Muscle of leg (tissue), 3 donors: ENCODE measurements at regions not wholly inside any gene's neighbourhood (a gene's known extent, or its start where the extent isn't known, plus 50 kb on each side); places are given as distances from the start of the nearest gene placed in this dataset.
"Not testable (repeated sequence)": the region's sequence is repeated elsewhere in the genome, so short reads cannot be mapped to it uniquely, and the experiment has no call there.

Experiments
- DNase-seq: peaks from one replicate; pipeline ENCODE4 v3.0.0; 2013
- H3K27ac ChIP-seq: one replicate; pipeline ENCODE4 v1.5.1; 2013; ENCODE audit warnings: mild to moderate bottlenecking, low read length, control low read depth
- H3K27me3 ChIP-seq: one replicate; pipeline ENCODE4 v1.6.1; 2013; ENCODE audit warnings: low read length; ENCODE audit not compliant: control insufficient read depth, insufficient read depth
- H3K36me3 ChIP-seq: one replicate; pipeline ENCODE4 v1.6.1; 2013; ENCODE audit warnings: low read length; ENCODE audit not compliant: control insufficient read depth, insufficient read depth
- H3K4me1 ChIP-seq: one replicate; pipeline ENCODE4 v1.6.1; 2013; ENCODE audit warnings: low read length; ENCODE audit not compliant: control insufficient read depth, insufficient read depth
- H3K4me3 ChIP-seq: one replicate; pipeline ENCODE4 v1.5.1; 2013; ENCODE audit warnings: low read length, control low read depth
- H3K9me3 ChIP-seq: replicated peaks from 2 replicates; pipeline ENCODE4 v1.6.1; 2013; ENCODE audit warnings: low read depth, low read length; ENCODE audit not compliant: control insufficient read depth
- WGBS: methylation state at CpG from one replicate; pipeline ENCODE4 v1.1.5; 2013; ENCODE audit warnings: missing lambda C conversion rate; ENCODE audit not compliant: insufficient coverage; 5-methylcytosine and 5-hydroxymethylcytosine counted together

DNA sequence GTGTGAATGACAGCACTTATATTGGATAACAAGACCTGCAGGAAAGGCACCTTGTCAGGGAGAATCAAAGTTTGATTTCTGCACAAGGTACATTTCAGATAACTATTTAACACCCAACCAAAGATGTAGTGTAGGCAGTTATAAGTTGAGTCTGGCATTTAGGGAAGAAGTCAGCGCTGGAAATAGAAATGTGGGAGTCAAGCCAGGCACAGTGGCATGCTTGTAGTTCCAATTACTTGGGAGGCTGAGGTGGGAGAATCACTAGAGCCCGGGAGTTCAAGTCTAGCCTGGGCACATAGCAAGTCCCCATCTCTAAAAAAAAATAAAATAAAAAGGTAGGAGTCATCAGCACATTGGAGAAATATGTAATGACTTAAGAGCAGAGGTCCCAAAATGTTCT is 295.1 kb downstream of the ZNF674 start:
- 50% methylated on average over 1 of the region's 2 CpGs for WGBS
- Histone ChIP-seq H3K27ac (no peak overlapping the region), H3K4me1 (no peaks in the 10 kb centered on the region), H3K27me3 (peaks cover 9% of the 10 kb centered on the region), H3K4me3 (no peak overlapping the region), H3K36me3 (no peaks in the 10 kb centered on the region), H3K9me3 (no peaks in the 10 kb centered on the region)
- no peak for DNase-seq

DNA sequence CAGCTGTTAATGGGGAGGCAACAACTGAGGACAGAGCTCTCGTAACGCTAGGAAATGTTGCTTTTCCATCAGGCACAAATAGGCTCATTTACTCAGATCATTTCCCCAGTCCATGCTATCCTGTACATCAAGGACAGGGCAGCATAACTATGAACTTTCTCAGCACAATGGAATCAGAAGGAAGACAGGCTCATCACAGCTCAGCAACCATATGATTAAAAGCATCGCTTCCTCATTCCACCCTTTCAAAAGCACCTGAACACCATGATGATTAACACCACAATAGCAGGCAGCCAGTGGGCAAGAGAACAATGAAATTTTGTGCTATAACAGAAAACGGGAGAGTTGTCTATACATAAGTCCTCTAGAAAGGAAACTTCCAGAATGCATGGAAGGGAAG is 297.8 kb downstream of the ZNF674 start:
- no peaks in the 10 kb centered on the region for H3K36me3 ChIP-seq
- no peaks in the 10 kb centered on the region for H3K4me1 ChIP-seq
- no peak overlapping the region for H3K4me3 ChIP-seq
- no peak for DNase-seq
- 61% methylated on average over 3 of the region's 4 CpGs for WGBS
- peaks cover 7% of the 10 kb centered on the region for H3K27me3 ChIP-seq
- H3K27ac ChIP-seq: no peak overlapping the region
- no peaks in the 10 kb centered on the region for H3K9me3 ChIP-seq

DNA sequence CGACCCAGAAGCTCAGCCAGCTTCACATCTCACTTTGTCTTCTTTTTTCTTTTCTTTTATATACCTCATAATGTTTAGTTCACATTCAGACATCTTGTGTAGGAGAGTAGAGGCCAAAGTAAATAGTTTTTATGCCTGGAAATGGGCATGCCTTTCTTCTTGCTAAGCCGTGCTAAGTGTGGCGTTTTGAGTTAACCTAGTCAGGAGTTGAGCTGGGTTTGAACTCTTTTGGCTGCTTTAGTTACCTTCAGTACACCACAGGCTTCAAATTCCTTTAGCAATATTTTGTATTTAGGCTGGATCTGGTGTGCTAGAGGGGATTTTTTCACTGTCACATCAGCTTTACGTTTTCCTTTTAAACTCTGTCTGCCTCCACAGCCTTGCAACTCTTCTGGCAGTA is 300.8 kb downstream of the ZNF674 start:
- Histone ChIP-seq H3K9me3 (no peaks in the 10 kb centered on the region), H3K27me3 (peaks cover 3% of the 10 kb centered on the region), H3K27ac (no peak overlapping the region), H3K4me1 (no peaks in the 10 kb centered on the region), H3K36me3 (no peaks in the 10 kb centered on the region), H3K4me3 (no peak overlapping the region)
- DNase-seq: no peak
- no CpG with 5 or more reads among the region's 4 CpGs for WGBS

DNA sequence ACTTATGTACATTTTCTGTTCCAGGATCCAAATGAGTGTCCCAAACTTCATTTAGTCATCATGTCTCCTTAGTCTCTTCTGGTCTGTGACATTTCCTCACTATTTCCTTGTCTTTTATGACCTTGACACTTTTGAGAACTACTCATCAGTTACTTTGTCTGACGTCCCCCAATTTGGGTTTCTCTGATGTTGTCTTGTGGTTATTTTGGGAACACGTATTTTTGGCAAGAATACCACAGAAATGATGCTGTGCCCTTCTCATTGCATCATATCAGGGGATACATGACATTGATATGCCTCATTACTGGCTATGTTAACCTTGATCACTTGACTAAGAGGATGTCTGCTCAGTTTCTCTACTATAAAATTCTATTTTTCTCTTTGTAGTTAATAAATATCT is 308.8 kb downstream of the ZNF674 start:
- no peak for DNase-seq
- 50% methylated on average over 1 of the region's 2 CpGs for WGBS
- Histone ChIP-seq H3K27me3 (no peaks in the 10 kb centered on the region), H3K36me3 (no peaks in the 10 kb centered on the region), H3K27ac (no peak overlapping the region), H3K9me3 (no peaks in the 10 kb centered on the region), H3K4me3 (no peak overlapping the region), H3K4me1 (no peaks in the 10 kb centered on the region)

DNA sequence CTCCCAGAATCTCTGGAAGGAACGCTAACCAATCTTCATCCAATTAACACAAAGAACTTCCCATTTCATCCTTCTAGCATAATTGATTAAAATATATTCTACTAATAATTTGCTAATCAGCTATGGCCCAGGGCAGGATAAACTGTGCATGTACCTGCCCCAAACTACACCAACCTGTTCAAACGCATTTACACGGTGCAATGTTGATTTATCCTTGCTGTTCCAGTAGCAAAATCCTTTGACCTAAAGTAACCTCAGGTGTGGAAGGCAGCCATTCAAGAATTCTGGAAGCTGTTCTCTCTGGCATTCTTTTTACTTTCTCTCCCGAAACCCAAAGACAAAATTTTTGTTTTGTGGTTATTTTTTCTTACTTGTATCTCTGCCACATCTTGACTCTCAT is 309.4 kb downstream of the ZNF674 start:
- H3K27ac ChIP-seq: no peak overlapping the region
- no CpG with 5 or more reads among the region's 4 CpGs for WGBS
- DNase-seq: no peak

DNA sequence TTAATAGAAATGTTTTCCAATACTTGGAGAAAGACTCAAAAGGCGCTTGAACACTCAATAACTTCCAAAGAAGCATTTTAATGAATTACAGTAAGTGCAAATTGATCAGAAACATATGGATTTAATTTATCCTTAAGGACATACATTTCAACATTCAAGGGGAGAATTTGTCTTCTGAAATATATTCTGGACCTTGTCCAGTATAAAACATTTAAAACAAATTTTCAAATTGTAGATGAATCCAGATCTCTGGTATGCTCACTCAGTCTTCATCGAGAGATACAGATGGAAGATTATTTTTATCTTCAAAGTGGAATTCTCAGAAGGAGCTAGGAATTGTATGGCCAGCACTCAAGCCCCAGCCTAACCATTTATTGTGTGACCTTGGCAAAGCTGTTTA is 310.4 kb downstream of the ZNF674 start:
- no CpG with 5 or more reads among the region's 2 CpGs for WGBS
- Histone ChIP-seq H3K4me1 (no peaks in the 10 kb centered on the region), H3K27ac (no peak overlapping the region), H3K4me3 (no peak overlapping the region), H3K9me3 (no peaks in the 10 kb centered on the region), H3K36me3 (no peaks in the 10 kb centered on the region), H3K27me3 (no peaks in the 10 kb centered on the region)
- peak; percentile 16 for DNase-seq

More for the DNA sequence above, 309.4 kb downstream of the ZNF674 start:
- no peaks in the 10 kb centered on the region for H3K9me3 ChIP-seq
- H3K36me3 ChIP-seq: no peaks in the 10 kb centered on the region
- no peaks in the 10 kb centered on the region for H3K27me3 ChIP-seq
- no peak overlapping the region for H3K4me3 ChIP-seq
- no peaks in the 10 kb centered on the region for H3K4me1 ChIP-seq

DNA sequence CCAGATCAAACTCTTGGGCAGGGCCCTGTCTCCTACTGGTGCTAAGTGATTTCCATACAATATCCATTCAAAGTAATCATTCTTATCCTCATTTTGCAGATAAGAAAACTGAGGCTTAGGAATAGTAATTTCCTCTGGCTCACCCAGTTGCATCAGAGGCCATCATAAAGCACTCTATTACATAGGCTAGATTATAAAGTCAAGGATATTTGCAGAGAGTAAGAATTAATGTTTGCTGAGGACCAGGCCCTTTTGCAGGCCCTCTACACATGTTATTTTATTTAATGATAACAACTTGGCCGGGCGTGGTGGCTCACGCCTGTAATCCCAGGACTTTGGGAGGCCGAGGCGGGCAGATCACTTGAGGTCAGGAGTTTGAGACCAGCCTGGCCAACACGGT is 316.8 kb downstream of the ZNF674 start:
- Histone ChIP-seq H3K4me1 (no peaks in the 10 kb centered on the region), H3K4me3 (no peak overlapping the region), H3K27ac (no peak overlapping the region), H3K27me3 (peaks cover 2% of the 10 kb centered on the region), H3K9me3 (no peaks in the 10 kb centered on the region), H3K36me3 (no peaks in the 10 kb centered on the region)
- DNase-seq: no peak
- no CpG with 5 or more reads among the region's 6 CpGs for WGBS

DNA sequence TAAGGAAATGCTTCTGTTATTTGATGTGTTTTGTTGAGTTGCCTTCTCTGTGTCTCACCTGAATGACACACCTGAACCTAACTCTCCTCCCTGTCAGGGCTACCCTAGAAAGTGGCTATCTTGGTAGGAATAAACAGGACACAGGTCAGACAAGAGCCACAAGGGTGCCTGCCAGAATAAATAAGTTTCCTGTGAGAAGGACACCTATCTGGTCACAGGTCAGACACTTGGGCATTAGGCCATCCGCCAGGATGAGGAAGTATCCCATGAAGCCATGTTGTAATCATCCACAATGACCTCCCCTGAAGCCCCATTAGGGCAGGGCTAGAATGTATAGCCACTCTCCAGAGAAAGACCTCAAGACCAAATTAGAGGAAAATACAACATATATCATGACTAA is 318.8 kb downstream of the ZNF674 start:
- no CpG with 5 or more reads among the region's 1 CpG for WGBS
- no peak overlapping the region for H3K4me3 ChIP-seq
- DNase-seq: no peak
- H3K27ac ChIP-seq: no peak overlapping the region
- H3K27me3 ChIP-seq: peaks cover 2% of the 10 kb centered on the region
- no peaks in the 10 kb centered on the region for H3K4me1 ChIP-seq
- no peaks in the 10 kb centered on the region for H3K9me3 ChIP-seq
- no peaks in the 10 kb centered on the region for H3K36me3 ChIP-seq

DNA sequence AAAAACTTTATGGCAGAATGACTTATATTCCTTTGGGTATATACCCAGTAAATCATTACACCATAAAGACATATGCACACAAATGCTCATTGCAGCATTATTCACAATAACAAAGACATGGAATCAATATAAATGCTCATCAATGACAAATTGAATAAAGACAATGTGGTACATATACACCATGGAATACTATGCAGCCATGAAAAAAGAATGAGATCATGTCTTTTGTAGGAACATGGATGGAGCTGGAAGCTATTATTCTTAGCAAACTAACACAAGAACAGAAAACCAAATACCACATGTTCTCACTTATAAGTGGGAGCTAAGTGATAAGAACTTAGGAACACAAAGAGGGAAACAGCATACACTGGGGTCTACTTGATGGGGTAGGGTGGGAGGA is 321.7 kb downstream of the ZNF674 start:
- DNase-seq, H3K4me3 ChIP-seq, H3K36me3 ChIP-seq, H3K27ac ChIP-seq, H3K27me3 ChIP-seq, H3K4me1 ChIP-seq, H3K9me3 ChIP-seq: not testable (repeated sequence)

DNA sequence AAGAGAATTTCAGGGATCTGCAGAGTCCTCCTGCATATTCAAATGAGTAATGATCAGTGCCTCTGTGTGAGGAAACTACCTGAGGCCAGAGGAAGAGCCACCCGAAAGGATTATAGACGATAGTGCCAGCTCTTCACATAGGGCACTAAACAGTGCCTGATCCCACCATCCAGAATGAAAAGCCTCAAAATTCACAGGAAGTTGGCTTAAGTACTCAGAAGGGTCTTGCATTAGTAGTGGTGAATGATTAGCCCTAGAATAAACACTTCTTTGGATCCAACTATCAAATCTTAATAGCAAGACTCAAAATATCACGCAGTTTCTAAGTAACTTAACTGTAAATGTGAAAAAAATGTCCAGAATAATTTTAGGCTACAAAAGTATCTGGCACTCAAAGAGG is 324.4 kb downstream of the ZNF674 start:
- DNase-seq: no peak
- no CpG with 5 or more reads among the region's 3 CpGs for WGBS
- no peak overlapping the region for H3K27ac ChIP-seq

DNA sequence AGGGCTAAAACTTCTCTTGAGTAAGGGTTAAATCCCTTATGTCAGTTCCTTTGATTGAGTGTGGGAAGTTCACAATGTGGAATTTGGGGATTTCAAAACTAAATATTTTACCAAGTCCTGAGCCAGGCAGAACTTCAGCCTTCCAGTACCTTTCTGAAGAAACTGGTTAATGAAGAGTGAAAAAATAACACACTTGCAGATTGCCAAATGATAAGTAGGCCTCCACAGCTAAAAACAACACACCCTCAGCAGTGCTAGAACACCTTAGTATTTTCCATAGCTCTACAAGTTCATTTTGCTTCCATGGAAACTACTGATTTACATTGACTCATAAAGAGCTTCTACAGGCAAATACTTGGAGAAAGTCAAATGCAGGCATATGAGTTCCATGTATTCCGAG is 326.8 kb downstream of the ZNF674 start:
- no peaks in the 10 kb centered on the region for H3K36me3 ChIP-seq
- no peak overlapping the region for H3K4me3 ChIP-seq
- peaks cover 5% of the 10 kb centered on the region for H3K27me3 ChIP-seq
- DNase-seq: no peak
- no peaks in the 10 kb centered on the region for H3K4me1 ChIP-seq
- no peaks in the 10 kb centered on the region for H3K9me3 ChIP-seq
- WGBS: 50% methylated on average over 1 of the region's 1 CpG
- no peak overlapping the region for H3K27ac ChIP-seq

More for the DNA sequence above, 324.4 kb downstream of the ZNF674 start:
- H3K4me3 ChIP-seq: no peak overlapping the region
- no peaks in the 10 kb centered on the region for H3K4me1 ChIP-seq
- no peaks in the 10 kb centered on the region for H3K9me3 ChIP-seq
- peaks cover 5% of the 10 kb centered on the region for H3K27me3 ChIP-seq
- no peaks in the 10 kb centered on the region for H3K36me3 ChIP-seq
